GM03348 (cell line): ENCODE measurements at regions not wholly inside any gene's neighbourhood (a gene's known extent, or its start where the extent isn't known, plus 50 kb on each side); places are given as distances from the start of the nearest gene placed in this dataset.
"Not testable (repeated sequence)": the region's sequence is repeated elsewhere in the genome, so short reads cannot be mapped to it uniquely, and the experiment has no call there.

Experiments
- DNase-seq: peaks from one replicate; pipeline ENCODE4 v3.0.0; 2012; ENCODE audit warnings: low spot score

DNA sequence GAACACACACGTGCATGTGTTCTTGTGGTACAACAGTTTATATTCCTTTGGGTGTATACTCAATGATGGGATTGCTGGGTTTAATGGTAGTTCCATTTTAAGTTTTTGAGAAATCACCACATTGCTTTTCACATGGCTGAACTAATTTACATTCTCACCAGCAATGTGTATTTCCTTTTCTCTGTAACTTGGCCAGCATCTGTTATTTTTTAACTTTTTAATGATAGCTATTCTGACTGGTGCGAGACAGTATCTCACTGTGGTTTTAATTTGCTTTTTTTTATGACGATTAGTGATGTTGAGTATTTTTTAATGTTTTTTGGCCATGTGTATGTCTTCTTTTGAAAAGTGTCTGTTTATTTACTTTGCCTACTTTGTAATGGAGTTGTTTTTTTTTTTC lies 256.6 kb downstream of the ZWINT start:
- no peak for DNase-seq

DNA sequence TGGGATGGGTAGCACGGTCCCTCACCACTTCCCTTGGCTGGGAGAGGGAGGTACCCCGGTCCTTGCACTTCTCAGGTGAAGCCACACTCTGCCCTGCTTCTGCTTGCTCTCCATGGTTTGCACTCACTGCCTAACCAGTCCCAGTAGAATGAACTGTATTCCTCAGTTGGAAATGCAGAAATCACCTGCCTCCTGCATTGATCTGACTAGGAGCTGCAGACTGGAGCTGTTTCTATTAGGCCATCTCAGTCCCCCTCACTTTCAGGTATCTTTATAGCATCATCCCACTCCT lies 264.9 kb downstream of the ZWINT start:
- no peak for DNase-seq

DNA sequence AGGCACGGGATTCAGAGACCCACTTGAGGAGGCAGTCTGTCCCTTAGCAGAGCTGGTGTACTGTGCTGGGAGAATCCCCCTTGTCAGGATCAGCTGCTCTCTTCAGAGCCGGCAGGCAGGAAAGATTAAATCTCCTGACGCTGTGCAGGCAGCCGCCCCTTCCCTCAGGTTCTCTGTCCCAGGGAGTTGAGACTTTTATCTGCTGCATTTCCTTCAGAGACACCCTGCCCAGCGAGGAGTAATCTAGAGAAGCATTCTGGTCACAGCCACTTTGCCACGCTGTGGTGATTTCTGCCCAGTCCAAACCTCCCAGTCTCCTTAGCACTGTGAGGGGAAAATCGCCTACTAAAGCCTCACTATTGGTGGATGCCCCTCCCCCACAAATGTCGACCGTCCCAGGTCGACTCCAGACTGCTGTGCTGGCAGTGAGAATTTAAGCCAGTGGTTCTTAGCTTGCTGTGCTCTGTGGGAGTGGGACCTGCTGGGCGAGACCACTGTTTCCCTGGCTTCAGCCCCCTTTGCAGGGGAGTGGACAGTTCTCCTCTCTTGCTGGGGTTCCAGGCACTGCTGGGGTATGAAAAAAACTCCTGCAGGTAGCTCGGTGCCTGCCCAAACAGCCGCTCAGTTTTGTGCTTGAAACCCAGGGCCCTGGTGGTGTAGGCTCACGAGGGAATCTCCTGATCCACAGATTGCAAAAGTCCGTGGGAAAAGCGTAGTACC lies 265.4 kb downstream of the ZWINT start:
- DNase-seq, result no peak

DNA sequence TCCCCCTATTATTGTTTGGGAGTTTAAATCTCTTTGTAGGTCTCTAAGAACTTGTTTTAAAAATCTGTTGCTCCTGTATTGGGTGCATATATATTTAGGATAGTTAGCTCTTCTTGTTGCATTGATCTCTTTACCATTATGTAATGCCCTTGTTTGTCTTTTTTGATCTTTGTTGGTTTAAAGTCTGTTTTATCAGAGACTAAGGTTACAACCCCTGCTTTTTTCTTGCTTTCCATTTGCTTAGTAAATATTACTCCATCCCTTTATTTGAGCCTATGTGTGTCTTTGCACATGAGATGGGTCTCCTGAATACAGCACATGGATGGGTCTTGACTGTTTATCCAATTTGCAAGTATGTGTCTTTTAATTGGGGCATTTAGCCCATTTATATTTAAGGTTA lies 267.4 kb downstream of the ZWINT start:
- not testable (repeated sequence) for DNase-seq

DNA sequence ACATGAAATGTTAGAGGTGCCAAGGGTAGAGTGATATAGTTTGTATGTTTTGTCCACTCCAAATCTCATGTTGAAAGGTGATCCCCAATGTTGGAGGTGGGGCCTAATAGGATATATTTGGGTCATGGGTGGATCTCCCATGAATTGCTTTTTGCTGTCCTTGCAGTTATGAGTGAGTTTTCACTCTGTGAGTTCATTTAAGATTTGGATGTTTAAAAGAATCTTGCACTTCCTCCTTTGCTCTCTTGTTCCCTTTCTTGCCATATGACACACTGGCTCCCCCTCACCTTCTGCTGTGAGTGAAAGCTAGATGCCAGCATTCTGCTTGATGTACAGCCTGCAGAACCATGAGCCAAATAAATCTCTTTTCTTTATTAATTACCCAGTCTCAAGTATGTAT lies 269.2 kb downstream of the ZWINT start:
- no peak for DNase-seq

DNA sequence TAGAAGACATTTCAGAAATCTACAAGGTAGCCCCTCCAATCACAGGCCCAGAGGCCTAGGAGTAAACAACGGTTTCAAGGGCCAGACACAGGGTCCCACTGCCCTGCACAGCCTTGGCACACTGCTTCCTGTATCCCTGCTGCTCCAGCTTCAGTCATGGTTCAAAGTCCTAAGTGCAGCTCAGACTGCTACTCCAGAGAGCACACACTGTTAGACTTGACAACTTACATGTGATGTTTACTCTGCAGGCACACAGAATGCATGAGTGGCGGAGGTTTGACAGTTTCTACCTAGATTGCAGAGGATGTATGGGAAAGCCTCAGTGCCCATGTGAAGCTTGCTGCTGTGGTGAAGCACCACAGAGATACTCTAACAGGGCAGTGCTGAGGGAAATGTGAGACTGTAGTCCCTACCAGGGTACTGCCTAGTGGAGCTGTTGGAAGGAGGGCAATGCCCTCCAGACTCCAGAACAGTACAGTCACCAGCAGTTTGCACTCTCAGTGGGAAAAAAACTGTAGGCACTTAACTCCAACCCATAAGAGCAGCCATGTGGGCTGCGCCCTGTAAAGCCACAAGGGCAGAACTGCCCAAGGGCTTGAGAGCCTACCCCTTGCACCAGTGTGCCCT lies 270.0 kb downstream of the ZWINT start:
- DNase-seq, result no peak

DNA sequence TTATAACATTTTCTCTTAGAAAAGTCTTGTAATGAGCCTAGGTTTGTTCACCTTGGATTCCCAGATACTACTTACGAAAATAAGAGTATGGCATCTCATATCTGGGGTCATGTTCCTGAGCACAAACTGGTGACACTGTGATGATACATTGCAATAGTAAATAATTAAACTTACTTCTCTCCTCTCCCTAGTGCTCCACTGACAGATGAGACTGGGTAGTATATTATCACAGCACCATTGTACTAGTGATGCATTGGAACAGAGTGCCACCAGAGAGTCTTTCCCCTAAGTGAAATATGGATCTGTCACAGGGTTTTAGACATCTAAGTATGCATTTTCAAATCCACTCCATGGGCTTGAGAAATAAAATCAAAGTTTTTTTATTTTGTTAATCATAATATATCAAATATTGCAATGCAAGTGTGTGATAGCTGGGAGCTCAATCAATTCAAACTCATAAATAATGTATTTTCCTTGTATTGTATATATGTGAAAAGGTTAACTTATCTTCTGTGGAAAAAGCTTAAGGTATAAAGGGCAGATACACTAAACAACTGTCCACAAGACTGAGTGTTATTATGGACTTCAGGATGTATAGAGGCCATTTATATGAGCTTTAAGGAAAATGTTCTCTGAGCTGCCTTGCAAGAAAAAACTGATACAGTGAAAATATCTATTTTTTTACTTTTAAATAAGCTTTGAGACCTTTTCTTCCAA lies 275.5 kb downstream of the ZWINT start:
- no peak for DNase-seq

DNA sequence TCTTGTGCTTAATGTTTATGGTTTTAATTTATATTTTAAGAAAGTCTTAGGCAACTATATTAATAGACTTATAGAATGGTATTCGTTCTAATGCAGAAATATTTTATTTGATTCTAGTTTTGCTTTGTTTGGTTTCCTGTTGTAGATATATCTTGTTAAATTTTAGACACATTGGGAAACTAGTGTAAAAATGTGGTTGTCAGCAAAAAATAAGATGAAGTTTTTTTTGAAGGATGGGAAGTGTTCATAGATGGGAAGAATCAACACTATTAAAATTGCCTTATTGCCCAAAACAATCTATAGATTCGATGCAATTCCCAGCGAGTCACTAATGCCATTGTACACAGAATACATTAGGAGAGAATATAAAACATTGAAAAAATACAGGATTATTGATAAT lies 278.9 kb downstream of the ZWINT start:
- DNase-seq, result no peak

DNA sequence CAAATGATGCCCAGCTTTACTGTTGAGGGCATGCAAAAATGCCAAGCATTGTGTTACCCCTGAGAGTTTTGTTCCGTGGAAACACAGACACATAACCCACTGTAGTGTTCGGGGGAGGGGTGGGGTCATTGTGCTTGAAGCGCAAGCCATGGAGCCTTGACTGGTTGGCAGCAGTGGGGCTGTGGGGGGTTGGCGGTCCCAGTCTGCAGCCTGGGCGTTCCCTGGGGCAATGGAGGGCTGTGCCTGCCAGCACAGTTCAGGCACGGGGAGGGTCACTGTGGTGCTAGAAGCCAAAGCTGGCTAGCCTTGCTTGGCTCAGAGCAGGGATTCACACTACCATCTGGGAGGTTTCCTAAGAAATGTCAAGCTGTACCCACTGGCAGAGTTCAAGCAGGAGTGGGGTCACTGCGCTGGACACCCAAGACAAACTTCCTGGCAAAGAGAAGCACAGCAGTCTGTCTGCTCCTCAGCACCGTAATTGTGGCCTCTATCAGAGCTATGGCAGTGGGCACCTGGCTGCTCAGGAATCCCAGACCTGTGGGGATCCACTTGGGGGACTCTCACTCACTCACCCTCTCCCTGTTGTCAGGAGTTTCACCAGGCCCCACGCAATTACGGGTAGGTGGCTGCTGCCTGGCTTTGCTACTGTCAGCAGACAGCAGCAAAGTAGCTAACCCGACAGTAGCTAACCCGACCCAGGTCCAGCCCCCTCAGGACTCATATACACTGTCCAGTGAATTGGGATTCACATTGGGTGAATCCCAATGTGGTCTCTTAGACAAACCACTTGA lies 292.4 kb downstream of the ZWINT start:
- no peak for DNase-seq

DNA sequence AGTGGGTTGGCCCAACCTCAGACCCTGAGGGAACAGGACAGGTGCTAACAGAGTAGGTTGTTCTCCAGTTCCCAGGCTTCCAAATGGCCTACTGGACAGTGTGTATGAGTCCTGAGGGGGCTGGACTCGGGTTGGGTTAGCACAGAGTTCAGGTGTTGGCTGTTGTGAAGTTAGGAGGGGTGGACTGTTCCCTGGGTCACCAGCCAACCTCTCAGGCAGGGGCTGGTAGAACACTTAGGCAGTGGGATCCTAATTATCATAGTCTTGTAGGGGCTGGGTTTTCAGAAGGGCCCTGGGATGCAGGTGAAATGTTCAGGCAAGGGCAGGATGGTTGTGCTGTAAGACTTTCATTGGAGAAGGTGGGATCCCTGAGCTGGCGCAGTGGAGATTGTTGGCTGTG lies 293.0 kb downstream of the ZWINT start:
- no peak for DNase-seq

DNA sequence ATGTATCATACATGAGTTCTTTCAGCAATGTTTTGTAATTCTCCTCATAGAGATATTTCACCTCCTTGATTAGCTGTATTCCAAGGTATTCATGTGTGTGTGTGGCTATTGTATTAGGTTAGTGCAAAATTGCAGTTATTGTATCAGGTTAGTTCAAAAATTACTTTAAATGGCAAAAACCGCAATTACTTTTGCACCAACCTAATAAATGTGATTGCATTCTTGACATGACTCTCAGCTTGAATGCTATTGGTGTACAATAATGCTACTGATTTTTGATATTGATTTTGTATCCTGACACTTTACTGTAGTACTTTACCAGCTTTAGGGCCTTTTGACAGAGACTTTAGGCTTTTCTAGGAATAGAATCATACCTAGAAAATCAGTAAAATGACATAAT lies 297.4 kb downstream of the ZWINT start:
- no peak for DNase-seq

DNA sequence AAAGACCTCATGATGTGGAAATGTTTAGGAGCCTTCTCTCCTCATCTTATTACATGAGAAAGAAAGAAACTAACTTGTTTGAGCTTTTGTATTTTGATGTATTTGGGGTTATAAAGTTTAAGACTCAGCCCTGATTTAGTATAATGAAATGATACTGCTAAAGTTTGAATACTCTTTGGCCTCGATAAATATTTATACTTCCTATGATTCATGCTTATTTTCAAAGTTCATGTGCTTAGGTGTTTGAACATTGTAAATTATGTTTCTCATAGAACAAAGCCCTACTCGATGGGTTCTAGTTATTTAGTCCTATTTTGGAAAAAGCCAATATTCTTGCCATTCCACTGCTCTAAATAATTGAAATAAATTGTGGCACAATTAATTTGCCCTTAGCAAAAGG lies 303.2 kb downstream of the ZWINT start:
- no peak for DNase-seq

DNA sequence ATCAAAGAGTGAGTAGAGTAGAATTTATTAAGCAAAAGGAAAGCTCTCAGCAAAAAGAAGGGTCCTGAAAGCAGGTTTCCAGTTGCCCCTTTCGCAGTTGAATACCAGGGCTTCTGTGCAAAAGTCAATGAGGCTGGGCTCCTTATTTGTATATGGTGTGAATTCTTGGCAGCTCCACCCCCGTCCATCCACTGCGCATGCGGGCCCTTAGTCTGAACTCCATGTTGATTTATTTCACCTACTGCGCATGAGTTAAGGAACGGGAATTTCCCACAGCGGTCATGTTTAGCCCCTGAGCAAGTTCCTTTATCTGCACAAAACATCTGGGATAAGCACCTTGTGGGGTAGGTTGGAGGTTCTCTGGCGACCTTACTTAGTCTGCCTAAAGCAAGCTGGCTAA lies 325.6 kb downstream of the ZWINT start:
- no peak for DNase-seq

DNA sequence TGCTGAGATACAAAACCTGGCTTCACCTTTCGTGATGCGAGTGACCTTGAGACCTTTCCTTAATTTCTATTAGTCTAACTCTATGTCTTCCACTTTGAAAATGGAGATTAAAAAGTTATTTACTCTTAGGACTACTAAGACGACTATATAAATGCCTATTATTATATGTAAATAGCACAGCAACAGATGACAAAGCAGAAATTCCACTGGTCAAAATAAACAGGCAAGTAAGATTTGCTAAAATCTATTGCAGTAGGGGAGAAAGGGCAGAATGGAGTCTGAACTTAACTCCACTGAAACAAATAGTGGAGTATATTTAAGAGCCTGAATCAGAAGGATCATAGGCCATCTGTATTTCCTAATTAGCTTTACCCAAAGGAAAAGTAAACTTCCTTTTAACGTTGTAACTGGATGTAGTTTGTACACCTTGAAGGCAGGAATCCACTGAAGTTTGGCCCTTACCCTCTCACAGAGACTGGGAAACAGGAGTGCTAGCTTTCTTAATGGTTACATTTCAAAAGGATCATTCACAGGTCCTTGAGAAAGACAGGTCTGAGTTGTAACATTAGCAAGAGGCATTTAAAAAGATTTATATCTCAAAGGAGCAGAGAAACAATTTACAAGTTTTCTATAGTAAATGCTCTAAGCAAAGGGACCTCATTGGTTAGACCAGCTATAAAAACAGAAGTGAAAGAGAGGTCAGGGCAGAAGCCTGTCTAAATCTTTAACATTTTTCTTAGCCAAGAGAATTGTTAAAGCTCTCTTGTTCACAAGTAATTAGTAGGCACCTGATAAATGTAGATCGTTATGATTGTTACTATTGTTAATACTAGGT lies 332.5 kb downstream of the ZWINT start:
- no peak for DNase-seq

DNA sequence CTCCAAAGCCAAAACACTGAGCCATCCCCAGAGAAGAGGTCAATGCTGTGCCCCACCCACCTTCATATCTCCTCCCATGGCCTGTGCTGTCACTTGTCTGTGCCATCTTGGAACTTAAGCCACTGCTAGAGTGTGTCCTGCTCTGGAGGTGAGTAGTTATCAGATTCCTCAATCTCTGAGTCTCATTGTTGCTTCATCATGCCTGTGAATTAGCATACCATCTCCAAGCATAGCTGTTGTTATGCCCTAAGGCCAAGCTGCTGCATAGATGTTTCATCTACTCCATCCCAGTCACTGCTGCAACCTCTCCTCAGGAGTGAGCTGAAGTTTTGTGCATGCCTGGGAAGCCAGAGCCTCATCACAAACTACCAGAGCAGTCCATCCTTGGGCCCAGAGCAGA lies 349.0 kb downstream of the ZWINT start:
- DNase-seq, result no peak

DNA sequence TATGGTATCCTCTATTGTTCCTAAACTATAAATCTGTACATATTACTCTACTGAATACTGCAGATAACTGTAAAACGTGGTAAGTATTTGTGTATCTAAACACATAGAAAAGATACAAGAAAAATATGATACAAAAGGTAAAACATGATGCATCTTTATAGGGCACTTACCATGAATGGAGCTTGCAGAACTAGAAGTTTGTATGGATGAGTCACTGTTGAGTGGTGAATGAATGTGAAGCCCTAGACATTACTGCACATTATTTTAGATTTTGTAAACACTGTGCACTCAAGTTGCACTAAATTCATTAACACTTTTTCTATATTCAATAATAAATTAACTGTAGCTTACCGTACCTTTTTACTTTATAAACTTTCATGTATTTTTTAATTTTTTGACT lies 357.5 kb downstream of the ZWINT start:
- DNase-seq, result no peak

DNA sequence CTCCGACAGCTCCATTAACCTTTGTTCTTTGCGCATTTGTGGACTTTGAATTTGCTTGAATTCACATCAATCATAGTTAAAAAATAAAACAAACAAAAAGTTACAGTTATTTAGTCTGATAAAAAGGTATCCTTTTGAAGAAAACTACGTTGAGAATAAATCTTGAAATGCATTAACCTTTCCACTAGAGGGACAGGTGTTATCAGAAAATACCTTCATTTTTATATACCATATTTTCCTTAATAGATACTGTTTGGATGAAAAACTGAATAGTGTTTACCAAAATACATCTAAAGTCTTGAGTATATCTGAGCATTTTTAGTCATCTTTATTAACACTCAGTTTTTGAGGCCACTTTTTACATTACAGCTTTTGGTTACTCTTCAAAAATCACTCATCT lies 371.9 kb downstream of the ZWINT start:
- DNase-seq, result no peak

DNA sequence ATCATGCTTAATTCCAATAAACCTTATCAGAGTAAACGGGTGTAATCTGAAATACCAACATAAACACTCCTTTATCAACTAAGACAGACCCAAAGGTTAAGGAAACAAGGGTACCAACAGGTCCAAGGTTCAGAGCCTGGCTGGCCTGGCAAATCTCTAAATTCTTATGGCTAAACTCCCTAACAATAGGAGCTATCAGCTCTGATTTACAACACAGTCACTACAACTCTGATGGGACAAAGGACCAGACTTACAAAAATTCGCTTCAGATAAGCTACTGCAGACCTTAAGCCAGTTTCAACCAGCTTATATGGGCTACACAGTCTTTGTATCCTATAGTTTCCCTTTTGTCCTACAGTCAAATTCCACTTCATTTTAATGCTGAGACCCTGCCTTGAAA lies 381.9 kb downstream of the ZWINT start:
- DNase-seq, result no peak

DNA sequence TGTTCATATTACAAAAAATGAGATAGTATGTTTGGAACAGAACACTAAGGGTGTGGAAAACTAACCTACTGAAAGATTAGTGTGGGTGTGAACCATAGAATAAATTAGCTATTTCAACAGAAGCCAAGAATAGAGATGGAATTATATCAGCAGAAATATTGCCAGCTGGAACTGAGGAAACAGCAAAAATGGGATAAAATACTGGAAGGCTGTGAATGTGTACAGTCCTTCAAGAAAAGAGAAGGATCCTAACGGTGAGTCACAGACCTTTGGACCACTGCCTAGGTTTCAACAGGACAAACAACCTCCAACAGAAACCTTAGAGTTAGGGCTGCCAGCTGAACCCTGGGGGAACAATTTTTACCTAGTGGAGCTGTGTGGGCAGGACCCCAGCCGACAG lies 395.0 kb downstream of the ZWINT start:
- no peak for DNase-seq

DNA sequence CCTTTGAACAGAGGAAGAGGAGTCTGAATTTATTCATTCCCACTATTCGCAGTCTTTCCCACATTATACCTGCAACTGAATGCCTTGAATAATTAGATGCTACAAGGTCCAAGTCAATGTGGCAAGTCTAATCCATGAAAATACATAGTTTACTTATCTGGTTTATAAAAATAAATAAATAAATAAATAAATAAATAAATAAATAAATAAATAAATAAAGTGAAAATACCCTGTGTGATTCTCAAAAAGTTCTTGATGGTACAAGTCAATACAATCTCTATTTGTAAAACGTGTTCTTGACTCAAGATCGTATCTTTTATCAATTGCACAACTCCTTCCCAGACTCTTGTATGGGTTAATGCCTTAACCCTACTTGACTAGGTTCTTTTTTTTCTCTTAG lies 417.7 kb downstream of the ZWINT start:
- DNase-seq, result no peak

DNA sequence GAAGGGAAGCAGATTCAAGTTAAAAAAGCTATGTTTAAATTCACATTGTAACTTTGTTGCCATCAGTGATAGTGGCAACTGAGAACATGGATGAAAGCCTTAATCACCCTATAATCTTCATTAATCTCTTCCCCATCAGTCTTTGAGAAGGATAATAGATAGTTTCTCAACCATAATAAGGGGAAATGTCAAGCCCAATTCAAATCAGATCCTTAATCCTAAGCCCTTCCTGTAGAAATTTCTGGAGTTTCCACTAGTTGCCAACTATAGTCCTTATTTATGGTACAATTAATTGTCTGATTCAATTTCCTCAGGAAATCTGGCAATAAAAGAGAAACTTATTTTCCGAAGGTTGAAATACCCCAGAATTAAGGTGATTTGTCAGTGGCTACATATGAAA lies 431.8 kb downstream of the ZWINT start:
- no peak for DNase-seq
